Ishikawa (cell line): ENCODE measurements at regions not wholly inside any gene's neighbourhood (a gene's known extent, or its start where the extent isn't known, plus 50 kb on each side); places are given as distances from the start of the nearest gene placed in this dataset.

Experiments used
- CEBPB ChIP-seq: IDR thresholded peaks from 2 replicates; pipeline ENCODE4 v1.6.1; 2012
- CREB1 ChIP-seq: IDR thresholded peaks from 2 replicates; pipeline ENCODE4 v1.6.1; 2012; ENCODE audit warnings: low read depth
- EGR1 ChIP-seq: IDR thresholded peaks from 2 replicates; pipeline ENCODE4 v1.6.1; 2012
- EP300 ChIP-seq: IDR thresholded peaks from 2 replicates; pipeline ENCODE4 v1.6.1; 2012; ENCODE audit warnings: borderline replicate concordance
- FOXM1 ChIP-seq: IDR thresholded peaks from 2 replicates; pipeline ENCODE4 v1.6.1; 2012; ENCODE audit warnings: low read depth, borderline replicate concordance
- MAX ChIP-seq: IDR thresholded peaks from 2 replicates; pipeline ENCODE4 v1.6.1; 2012
- NFIC ChIP-seq: IDR thresholded peaks from 2 replicates; pipeline ENCODE4 v1.6.1; 2012
- RAD21 ChIP-seq: IDR thresholded peaks from 2 replicates; pipeline ENCODE4 v1.6.1; 2012; ENCODE audit warnings: low read depth
- REST ChIP-seq: IDR thresholded peaks from 2 replicates; pipeline ENCODE4 v1.6.1; 2012; ENCODE audit warnings: low read depth, mild to moderate bottlenecking
- TAF1 ChIP-seq: IDR thresholded peaks from 2 replicates; pipeline ENCODE4 v1.6.1; 2012; ENCODE audit warnings: low read depth, mild to moderate bottlenecking
- TCF12 ChIP-seq: IDR thresholded peaks from 2 replicates; pipeline ENCODE4 v1.6.1; 2012; ENCODE audit warnings: low read depth
- TEAD4 ChIP-seq: IDR thresholded peaks from 2 replicates; pipeline ENCODE4 v1.6.1; 2012
- USF1 ChIP-seq: IDR thresholded peaks from 2 replicates; pipeline ENCODE4 v1.6.1; 2012
- YY1 ChIP-seq: IDR thresholded peaks from 2 replicates; pipeline ENCODE4 v1.6.1; 2012; ENCODE audit warnings: low read depth
- ZBTB7A ChIP-seq: IDR thresholded peaks from 2 replicates; pipeline ENCODE4 v1.6.1; 2012; ENCODE audit warnings: low read depth

GRCh38 chr3:57009802-57010201, 50.7 kb upstream of the SPATA12 start:
- TF ChIP-seq CEBPB (no peak), USF1 (no peak), ZBTB7A (no peak), EGR1 (no peak), FOXM1 (no peak), RAD21 (no peak), EP300 (no peak), CREB1 (no peak), TEAD4 (no peak), NFIC (no peak), YY1 (no peak), TCF12 (no peak), TAF1 (no peak)

- TF ChIP-seq NFIC (no peak), EP300 (no peak), CEBPB (no peak), REST (no peak), MAX (no peak)
Observed at GRCh38 chr3:57009367-57009766, 51.1 kb upstream of the SPATA12 start.

- TF ChIP-seq REST = no peak
- TF ChIP-seq TEAD4 = no peak
- no peak for TF ChIP-seq USF1
- no peak for TF ChIP-seq RAD21
- no peak for TF ChIP-seq TAF1
- TF ChIP-seq YY1 = no peak; the same call in 1 of the 2 replicates
- no peak for TF ChIP-seq MAX
- no peak for TF ChIP-seq ZBTB7A
- no peak for TF ChIP-seq CREB1
- TF ChIP-seq EP300 = no peak
- no peak for TF ChIP-seq EGR1
- TF ChIP-seq NFIC = no peak; the same call in 1 of the 2 replicates
Observed at GRCh38 chr3:57007521-57008460, 52.7 kb upstream of the SPATA12 start.

GRCh38 chr3:57006949-57007419, 53.5 kb upstream of the SPATA12 start:
- no peak for TF ChIP-seq CREB1
- peak; percentile 93 for TF ChIP-seq EP300
- peak; percentile 87 for TF ChIP-seq TEAD4
- TF ChIP-seq NFIC = peak; percentile 82
- peak; percentile 94 for TF ChIP-seq TCF12
- TF ChIP-seq FOXM1 = peak; percentile 85; the same call in 1 of the 2 replicates
- TF ChIP-seq CEBPB = peak; percentile 95
- TF ChIP-seq USF1 = peak; percentile 23; the same call in 1 of the 2 replicates
- TF ChIP-seq ZBTB7A = peak; percentile 86
- TF ChIP-seq REST = no peak
- peak; percentile 84 for TF ChIP-seq YY1
- TF ChIP-seq RAD21 = peak; percentile 75
- peak; percentile 97 for TF ChIP-seq MAX
- no peak; the same call in 1 of the 2 replicates for TF ChIP-seq TAF1
- no peak for TF ChIP-seq EGR1
